NCI-H2196 treated with DMSO at 0.1 percent for 48 hours (cell line): ENCODE measurements at regions not wholly inside any gene's neighbourhood (a gene's known extent, or its start where the extent isn't known, plus 50 kb on each side); places are given as distances from the start of the nearest gene placed in this dataset.
"Not testable (repeated sequence)": the region's sequence is repeated elsewhere in the genome, so short reads cannot be mapped to it uniquely, and the experiment has no call there.

Experiments
- DNase-seq: peaks from one replicate; lab custom pipeline; 2025; ENCODE audit not compliant: unreplicated experiment; lab: John Stamatoyannopoulos, UW

GRCh38 chr6:142633317-142633716 lies 311.7 kb downstream of the HIVEP2 start:
- no peak for DNase-seq

GRCh38 chr6:142635130-142635529 lies 309.8 kb downstream of the HIVEP2 start:
- DNase-seq = no peak

GRCh38 chr6:142637624-142638351 lies 307.2 kb downstream of the HIVEP2 start:
- no peak for DNase-seq

GRCh38 chr6:142642651-142643050 lies 302.3 kb downstream of the HIVEP2 start:
- DNase-seq = no peak

GRCh38 chr6:142644866-142645265 lies 300.1 kb downstream of the HIVEP2 start:
- DNase-seq = no peak

GRCh38 chr6:142645663-142646062 lies 299.3 kb downstream of the HIVEP2 start:
- DNase-seq = no peak

GRCh38 chr6:142647449-142648035 lies 297.4 kb downstream of the HIVEP2 start:
- no peak for DNase-seq

GRCh38 chr6:142648036-142648451 lies 296.9 kb downstream of the HIVEP2 start:
- no peak for DNase-seq

GRCh38 chr6:142648526-142648925 lies 296.4 kb downstream of the HIVEP2 start:
- no peak for DNase-seq

GRCh38 chr6:142649438-142650234 lies 295.3 kb downstream of the HIVEP2 start:
- DNase-seq = not testable (repeated sequence)

- no peak for DNase-seq
These were observed 293.6 kb downstream of the HIVEP2 start for GRCh38 chr6:142651384-142651783.

- DNase-seq = no peak
These were observed 291.1 kb downstream of the HIVEP2 start for GRCh38 chr6:142653710-142654420.

- DNase-seq = no peak
These were observed 285.3 kb downstream of the HIVEP2 start for GRCh38 chr6:142659661-142660060.

GRCh38 chr6:142665393-142665792 lies 279.6 kb downstream of the HIVEP2 start:
- no peak for DNase-seq

- DNase-seq = no peak
These were observed 278.3 kb downstream of the HIVEP2 start for GRCh38 chr6:142666599-142667185.

- no peak for DNase-seq
These were observed 275.3 kb downstream of the HIVEP2 start for GRCh38 chr6:142669471-142670351.

GRCh38 chr6:142671791-142672190 lies 273.2 kb downstream of the HIVEP2 start:
- DNase-seq = no peak

GRCh38 chr6:142675517-142675916 lies 269.5 kb downstream of the HIVEP2 start:
- no peak for DNase-seq

GRCh38 chr6:142676027-142676443 lies 268.9 kb downstream of the HIVEP2 start:
- no peak for DNase-seq

- DNase-seq = no peak
These were observed 268.3 kb downstream of the HIVEP2 start for GRCh38 chr6:142676647-142677192.
